Eye (tissue), 1 donor: ENCODE measurements at regions not wholly inside any gene's neighbourhood (a gene's known extent, or its start where the extent isn't known, plus 50 kb on each side); places are given as distances from the start of the nearest gene placed in this dataset.

ENCODE experiments used
- DNase-seq: peaks from one replicate; pipeline ENCODE4 v3.0.0-alpha.2; 2015

DNA sequence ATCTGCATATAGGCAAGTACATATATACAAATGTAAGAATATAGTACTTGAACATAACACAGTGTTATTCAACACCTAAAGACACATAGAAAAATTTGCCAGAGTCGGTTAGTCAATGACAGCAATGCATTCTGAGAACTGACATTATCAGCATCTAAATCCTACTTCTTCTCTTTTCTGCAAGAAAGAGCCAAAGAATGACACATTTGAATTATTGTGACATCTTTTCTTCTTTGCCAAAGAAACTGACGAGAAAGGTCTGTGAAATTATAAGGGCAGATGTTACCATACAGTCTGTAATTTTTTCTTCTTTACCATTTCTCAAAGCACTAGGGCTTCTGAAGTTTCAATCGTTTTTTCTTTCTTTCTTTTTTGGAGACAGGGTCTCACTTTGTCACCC is 350.9 kb upstream of the NBEA start:
- DNase-seq = no peak

DNA sequence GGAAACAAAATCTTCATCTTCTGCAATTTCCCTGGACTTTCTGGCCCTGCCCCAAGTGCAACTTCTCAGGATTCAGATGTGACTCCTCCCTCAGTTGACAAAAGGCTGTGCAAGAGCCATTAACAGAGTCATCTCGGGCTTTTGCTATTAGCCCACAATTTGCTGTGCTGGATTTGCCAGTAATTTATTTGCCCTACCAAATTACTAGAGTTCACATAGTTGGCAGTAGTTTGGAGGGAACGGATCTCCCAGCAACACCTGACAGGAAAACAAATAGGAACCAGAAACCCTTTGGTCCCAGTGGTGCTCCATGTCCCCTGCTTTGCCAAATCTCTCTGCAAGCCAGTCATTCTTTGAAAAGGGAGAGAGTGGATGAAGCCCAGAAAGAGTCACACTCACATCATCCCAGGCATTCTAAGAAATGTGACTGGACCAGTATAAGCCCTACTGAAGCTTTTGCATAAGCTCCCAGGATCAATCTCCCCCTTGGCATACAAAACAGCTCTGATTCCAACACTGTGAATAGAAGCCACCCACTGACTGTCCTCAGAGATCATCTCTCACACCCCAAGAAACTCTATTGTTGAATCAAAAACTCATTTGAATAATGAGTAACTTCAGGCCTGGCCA is 350.1 kb upstream of the NBEA start:
- DNase-seq = no peak

DNA sequence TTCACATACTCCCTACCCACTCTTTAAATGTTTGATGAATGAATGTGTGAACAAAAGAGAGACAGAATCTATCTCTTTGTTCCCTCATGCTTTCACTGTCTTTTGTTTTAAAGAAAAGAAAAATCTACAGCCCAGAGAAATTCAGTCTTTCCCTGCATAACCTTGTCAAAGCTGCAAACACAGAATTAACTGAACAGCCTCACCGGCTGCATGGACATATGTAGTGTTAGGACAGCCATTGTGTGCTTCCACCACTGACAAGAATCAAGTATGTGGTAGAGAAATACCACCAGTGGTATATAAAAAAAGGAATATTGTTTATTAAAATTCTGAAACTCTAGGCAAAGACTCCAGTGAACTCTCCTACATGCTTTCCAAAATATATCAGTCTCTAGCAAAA is 348.4 kb upstream of the NBEA start:
- no peak for DNase-seq

DNA sequence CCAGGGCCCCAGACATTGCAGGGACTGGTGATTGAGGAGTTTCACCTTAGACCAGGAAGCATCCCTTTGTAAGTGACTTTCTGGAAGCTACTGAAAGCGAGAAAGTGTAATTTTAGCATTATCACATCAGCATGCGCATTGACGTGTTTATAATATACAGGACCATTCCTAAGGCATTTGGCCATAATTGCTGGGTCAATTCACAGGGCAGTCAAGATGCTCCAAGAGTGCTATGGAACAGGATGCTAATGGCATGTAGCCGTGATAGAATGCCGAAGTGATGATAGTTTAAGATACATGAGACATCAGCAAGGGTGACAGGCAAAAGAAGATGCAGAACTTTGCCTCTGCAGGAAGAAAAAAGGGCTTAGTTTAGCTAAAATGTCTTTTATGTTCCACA is 347.6 kb upstream of the NBEA start:
- DNase-seq = no peak

DNA sequence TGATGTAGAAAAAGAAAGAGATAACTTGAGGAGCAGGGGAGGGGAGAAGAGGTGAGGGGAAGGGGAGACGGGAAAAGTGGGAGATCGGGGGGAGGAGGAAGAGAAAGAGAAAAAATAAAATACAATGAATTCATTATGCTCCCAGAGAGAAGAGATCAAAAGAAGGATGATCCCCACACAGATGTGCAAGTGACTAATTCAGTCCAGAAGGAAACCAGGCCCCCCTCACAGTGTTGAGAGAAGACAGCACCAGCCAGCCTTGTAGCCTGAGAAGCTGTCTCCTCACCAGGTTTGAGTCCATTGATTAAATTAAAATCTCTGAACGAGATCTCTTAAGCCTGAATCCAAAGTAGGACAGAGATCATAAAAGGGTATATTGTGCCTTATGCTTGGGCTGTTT is 333.7 kb upstream of the NBEA start:
- DNase-seq = no peak

DNA sequence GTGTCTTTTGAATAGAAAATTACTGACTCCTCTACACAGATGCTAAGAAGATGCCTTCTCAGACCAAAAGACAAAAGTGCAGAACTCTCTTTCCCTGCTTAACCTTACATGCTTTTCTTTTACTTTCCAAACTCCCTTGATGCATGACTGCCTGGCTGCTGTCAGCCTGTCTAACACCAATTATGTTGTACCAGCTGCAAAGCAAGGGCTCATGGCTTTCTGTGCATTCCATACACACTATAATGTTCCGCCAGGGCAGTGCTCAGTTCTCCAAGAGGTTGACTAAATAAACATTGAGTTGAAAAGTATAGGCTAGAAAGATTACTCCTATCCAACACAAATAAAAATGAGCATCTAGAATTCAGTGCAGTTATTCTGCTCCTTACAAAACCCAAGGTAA is 330.4 kb upstream of the NBEA start:
- DNase-seq = peak; percentile 63

DNA sequence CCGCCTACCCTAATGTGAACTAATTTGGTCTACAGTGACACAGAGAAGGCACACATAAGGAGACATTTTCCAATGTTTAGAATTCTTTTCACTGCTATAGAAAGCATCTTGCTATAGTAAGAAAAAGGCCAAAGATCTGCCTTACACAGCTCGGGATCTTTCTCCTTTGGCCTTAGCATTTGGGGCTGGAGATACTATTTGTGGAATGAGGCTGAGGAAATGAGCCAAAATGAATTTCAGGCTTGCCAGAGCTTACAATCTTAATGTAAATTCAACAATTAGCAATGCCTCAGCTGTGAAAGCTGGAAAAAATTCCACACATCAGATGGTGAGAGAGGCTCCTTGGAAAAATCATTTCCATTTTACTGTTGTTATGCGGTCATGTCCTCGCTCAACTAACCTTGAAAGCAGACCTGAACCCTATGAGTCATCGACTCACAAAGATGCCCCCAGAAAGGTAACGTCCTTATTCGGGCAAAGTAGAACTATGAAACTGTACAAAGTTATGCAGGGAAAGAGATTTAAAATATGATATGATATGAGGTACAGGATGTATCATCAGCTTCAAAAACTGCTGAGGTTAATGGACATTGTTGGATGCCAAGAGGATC is 324.5 kb upstream of the NBEA start:
- DNase-seq = no peak

DNA sequence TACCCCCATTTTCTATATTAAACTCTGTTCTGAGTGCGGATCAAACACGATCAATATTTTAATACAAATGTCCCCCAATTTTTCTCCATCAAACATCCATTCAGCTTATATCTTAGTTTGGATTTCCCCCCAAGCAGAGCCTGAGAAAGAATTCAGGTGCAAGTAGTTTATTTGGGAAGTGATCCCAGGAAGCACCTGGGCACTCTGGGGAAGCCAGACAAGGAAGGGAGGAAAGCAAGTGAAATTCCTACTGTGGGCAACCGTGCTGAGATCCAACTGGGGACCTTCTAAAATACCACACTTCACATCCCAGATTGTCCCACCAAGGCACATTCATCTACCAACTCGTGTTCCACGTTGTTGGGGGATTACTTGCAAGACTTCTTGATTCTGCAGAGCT is 323.4 kb upstream of the NBEA start:
- DNase-seq = no peak

DNA sequence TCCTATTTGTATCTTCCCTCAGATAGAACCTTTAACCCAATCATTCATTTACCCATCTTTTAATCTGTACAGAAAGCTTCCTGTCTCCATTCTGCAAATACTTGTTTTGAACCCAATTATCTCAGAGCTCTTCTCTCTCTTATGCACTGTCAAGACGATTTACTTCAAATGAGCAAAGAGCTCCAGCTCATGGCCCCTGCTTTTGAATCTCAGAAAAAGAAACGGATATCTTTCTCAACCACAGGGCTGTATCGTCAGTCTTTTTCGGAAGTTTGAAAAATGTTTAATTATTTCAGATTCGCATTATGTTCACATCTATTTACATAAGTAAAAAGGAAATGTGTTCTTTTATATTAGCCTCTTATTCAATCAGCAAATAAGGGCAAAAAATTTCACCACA is 322.7 kb upstream of the NBEA start:
- peak; percentile 88 for DNase-seq

DNA sequence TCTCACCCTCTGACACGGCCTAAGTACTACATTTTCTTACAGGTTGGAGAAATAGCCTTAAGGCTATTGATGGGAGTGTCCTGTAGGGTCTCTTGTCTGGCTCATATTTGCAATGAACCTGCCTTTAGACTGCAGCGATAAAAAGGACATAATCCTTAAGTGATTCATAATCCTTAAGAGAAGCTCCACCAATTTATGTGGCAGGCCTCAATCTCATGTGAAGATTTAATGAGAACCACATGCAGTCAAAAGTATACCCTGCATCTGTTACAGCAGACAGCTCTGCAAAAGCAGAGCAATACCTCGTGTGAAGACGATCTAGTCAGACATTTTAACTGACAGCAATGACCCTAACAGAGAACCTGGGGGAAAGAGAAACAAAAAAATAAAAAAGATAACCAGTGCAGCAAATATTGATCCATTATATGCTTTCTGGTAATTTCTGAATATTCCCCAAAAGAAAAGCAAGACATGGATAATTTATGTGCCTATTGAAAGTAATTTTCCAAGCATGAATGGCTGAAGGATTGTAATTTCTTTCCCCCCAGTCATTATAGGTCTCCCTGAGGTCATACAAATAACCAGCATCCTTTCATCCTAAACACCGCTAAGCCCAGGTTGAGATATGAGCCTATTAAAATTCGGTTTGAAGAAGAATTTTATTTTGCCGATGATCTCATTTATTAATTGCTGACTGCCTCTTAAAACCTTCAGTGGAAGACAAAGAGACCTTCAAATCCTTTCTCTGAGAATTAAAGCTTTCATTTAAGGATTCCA is 321.8 kb upstream of the NBEA start:
- peak; percentile 69 for DNase-seq

DNA sequence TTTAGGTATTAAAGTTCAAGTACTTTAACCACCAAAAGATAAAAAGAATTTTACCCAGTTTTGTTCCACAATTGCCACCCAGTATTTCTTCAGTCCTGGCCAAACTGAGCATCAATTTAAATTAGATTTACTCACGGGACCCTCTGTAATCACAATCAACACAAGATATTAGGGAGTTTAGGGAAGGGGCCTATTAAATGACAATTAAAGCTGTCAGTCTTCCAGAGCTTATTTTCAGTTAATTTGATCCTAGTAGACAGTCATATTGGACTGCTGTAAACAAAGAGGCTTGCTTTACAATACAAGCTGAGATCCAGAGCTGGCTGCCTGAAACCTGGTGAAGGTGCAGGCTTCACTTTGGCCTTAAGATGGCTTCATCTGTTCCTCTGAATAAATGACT is 321.2 kb upstream of the NBEA start:
- DNase-seq = peak; percentile 54

DNA sequence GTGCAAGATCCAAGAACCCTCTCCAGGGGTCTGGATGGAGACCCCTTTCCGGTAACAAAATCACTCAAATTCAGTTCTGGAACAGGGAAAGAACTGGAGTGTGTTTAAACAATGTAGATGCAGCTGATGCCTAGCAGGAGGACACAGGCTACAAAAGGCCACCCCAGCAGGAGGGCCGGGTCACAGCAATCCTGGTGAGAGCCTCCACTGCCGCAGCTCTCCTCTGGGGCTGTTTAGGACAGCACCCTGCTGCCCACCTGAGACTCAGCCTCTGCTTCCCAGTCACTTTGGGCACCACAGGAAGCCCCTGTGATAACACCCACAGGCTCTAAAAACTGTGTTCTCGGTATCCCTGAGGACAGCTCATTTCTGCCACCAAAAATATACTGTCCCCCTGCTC is 318.7 kb upstream of the NBEA start:
- DNase-seq = no peak

DNA sequence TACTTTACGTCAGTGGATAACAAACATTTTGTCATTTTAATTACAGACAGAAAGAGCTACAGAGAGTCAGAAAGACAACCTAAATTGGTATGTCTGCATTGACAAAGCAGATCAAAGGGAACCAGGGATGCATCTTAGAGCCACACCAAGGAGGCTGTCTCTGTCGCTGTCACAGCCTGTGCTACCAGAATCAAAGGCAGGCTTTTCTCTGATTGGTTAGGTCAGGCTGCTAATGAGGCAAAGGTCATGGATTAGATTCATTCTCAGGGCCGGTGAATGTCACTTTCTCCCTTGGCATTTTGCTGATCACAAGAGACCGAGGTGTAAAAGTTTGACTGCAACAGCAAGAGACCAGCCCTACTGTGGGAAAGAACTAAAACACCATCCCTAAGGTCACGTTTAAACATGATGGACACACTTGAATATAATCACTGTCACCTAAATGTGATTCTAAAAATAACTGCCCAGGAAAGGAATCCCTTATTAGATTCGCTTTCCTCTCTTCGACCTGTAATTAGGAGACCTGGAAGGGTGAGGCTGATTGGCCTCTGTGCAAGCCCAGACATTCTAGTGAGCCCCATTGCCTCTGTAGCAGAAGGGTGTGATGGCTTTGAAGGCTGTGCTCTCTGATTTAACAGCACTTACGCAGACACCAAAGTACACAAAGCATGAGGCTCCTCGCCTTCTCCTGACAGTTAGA is 314.4 kb upstream of the NBEA start:
- DNase-seq = peak; percentile 85

DNA sequence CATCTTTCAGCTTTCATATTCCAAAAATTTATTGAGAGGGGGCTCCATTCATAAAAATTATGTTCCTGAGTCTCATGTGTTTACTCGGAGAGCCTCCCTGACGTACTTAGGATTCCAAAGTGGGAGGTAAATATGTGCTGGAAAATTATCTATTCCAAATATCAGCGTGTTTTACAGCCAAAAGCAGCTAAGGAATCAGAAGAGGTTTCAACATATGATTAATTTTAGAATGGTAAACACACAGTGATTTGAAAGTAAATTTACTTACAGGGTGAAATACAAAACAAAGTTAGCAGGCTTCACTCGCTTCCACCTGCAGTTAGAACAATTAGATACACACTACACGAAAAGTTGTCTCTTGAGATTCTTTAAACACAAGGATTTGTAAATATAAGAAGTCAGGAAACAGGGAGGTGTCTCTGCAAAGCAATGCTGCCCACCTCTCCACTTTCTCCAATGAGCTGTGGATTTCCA is 313.8 kb upstream of the NBEA start:
- no peak for DNase-seq

DNA sequence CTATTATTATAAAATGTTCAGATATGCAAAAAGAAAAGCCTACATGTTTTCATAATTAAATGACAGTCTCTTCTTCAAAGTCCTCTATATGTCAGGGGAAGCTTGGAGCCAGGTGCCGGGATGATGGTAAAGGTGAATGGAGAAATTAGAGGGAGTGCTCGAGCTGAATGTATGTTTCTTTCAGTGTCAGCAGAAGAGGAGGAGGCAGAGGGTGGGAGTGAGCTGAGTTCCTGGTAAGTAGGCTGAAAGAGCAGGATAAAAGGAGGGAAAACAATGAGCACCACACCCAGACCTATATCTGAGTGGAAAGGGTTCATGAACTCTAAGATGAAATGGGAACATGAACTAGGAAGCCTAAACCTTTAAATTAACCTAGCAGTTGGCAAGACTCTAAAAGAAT is 307.6 kb upstream of the NBEA start:
- no peak for DNase-seq

DNA sequence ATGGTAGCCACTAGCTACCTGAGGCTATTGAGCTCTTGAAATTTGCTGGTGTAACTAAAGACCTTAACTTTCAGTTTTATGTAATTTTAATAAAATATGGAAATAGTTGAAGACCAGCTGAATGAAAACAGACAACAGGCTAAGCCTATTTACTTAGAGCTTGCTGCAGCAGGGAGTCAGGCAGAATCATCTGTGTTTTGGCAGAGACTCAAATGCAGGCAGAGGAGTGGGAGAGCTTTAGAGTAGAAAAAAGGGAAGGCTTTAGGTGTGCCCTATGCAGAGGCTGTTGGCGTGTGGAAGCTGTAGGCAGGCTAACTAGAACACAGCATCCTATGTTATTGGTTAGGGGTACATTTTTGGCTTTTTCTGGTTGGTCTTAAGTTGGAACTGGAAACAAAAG is 304.9 kb upstream of the NBEA start:
- DNase-seq = no peak

DNA sequence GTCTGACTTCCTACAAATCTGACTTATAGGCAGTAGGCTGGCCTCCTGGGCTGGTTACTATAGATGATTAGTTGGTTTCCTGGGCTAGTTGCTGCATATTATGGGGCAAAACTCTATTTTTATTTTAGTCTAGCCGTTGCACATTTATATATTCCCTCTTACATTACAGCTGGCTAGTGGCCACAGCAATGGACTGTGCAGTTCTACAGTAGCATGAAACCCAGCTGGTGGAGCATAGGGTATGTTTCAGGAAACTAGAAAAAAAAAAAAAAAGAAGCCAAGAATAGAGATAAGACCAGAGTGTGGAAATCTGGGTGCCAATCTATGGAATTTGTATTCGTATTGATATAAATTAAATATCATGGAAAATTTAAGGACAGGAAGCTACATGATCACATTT is 304.4 kb upstream of the NBEA start:
- no peak for DNase-seq

DNA sequence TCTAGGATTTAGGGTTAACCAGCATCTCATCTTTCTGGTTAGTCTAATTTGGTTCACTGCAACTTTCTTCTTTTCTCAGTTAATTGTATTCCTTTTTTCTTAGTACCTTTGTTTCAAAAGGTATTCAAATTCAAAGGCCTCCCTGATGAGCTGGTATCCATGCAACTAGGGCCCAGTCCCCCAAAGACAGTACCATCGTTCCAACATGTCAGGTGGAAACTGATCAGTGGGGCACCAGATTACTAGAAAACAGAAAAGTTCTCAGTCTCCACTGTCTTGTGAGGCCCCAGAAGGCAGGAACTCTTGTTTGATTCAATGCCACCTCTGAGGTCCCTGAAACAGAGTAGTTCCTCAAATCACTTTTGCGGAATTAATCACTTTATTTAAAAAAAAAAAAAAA is 303.2 kb upstream of the NBEA start:
- no peak for DNase-seq

DNA sequence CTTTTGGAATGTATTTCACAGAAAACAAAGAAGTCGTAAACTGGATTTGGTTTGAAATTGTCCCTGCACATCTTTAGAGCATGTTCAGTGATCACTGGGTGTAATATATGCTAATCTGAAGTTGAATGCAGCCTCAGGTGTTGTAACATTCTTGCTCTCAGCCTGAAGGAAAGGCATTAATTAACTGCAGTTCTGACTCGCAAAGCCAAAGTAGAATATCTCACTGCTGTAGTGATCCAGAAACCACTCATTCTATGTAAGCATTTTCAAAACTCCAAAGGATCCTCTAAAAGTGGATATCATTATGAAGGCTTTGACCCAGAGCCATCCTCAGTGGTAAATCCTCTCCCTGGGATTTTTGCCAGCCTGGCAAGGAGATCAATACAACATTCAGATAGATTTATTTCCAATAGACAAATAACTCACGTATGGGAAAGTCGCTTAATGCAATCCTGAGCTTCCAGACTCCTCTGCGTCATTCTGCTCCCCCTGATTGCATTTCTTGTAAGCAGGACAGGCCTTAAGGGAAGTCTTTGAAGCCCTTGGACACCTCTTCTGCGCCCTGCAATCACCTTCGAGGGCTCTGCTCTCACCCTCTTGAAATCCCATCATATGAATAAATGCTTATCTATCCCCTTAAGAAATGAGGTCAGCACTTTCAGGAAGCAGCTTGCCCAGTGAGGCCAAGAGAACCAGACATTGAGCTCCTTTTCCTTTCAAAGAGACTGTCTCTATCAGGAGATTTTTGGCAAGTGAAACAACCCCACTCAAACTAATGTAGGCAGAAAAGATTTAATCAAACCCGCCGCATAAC is 301.7 kb upstream of the NBEA start:
- DNase-seq = no peak

DNA sequence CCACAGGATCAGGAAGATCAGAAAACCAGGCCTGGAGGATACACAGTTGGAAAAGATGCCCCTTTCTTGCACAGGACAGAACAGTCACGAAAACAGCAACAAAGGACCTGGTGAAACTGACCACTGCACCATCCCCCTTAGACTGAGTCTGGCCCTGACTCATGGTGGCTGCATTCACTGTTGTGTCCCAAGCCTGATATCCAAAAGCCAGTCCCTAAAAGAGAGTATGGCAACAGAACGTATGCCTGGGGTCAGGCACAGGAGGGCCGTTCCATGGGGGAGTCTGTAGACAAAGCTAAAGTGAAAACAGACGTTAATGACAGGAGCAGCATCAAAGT is 301.1 kb upstream of the NBEA start:
- no peak for DNase-seq

DNA sequence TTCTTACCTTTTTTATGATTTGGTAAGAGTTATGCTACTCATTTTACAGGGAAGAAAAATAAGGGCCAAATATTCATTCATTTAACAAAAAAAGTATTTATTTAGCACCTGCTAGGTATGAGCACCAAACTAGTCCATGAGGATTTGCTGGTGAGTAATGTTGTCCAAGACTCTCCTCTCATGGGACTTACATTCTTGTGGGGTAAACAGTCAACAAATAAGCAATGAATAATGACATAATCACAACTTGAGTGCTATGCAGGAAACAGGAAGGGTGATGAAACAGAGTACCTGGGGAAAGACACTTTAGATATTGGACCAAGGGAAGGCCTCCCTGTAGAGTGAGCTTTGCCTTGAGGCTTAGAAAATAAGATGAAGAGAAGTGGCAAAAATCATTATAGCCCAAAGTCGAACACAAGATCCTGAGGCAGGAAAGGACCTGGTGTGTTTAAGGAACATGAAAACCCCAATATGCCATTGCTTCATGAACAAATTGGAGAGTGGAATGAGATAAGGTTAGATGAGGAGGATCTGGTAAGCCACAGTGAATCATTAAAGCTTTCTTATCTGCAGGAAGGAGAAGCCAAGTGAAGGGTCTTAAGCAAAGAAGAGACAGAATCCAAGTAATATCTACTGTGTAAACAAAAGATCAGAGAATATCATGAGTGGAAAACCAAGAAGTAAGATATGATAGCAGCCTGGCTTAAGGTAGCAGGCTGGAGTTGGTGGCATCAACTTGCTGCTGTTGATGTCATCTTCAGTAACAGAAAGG is 294.5 kb upstream of the NBEA start:
- no peak for DNase-seq

DNA sequence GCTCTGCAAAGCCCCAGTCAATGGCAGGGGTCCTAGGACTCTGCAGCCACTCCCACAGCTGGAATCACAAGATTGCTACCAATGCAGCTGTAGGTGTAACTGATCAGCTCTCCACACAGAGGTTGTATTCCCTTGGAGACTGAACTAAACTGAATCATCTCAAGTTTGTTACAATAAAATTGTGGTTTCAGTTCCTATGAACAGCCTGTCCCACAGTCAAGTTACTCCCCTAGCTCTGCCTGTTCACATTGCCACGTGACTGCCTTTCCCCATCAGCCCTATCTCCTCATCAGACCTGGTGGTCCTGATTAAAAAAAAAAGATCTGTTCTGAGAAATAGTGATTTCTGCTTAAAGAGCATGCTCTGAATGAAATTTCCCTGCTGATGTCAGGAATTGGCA is 287.9 kb upstream of the NBEA start:
- DNase-seq = peak; percentile 15
